ENCODE measurements at regions not wholly inside any gene's neighbourhood (a gene's known extent, or its start where the extent isn't known, plus 50 kb on each side); places are given as distances from the start of the nearest gene placed in this dataset.

DNA sequence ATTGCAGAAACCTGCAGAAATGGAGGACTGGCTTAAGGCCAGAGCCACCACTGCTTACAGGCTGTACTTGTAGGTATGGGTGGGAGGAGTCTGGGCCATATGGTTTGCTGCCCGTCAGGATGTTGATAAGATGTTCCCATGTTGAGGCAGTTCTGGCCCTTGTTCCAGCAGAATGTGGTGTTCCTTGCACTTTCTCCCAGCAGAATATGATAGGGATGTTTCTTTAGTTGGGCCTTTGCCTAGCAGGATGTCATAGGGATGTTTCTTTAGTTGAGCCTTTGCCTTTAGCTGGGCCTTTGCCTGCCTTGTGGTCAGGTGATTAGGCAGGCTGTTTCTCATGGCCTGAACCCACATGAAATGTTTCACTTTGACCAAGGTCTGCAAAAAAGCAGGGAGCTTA lies 139.1 kb upstream of the PAQR3 start:
- DNase-seq, result no peak

DNA sequence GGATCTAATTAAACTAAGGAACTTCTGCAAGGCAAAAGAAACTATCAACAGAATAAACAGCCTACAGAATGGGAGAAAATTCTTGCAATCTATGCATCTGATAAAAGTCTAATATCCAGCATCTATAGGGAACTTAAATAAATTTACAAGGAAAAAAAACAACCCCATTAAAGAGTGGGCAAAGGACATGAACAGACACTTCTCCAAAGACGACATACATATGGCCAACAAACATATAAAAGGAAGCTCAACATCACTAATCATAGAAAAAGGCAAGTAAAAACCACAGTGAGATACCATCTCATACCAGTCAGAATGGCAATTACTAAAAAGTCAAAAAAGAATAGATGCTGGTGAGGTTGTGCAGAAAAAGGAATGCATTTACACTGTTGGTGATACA lies 134.8 kb upstream of the PAQR3 start:
- DNase-seq, result no peak

DNA sequence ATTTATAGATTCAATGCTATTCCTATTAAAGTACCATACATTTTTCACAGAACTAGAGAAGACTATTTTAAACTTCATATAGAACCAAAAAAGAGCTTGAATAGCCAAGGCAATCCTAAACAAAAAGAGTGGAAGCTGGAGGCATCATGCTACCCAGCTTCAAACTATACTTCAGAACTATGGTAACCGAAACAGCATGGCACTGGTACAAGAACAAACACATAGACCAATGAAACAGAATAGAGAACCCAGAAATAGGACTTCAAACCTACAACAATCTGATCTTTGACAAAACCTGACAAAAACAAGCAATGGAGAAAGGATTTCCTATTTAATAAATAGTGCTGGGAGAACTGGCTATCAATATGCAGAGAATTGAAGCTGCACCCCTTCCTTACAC lies 134.2 kb upstream of the PAQR3 start:
- DNase-seq, result no peak

- no peak for DNase-seq
Measured at GRCh38 chr4:79065262-79065661, 126.0 kb upstream of the PAQR3 start.

DNA sequence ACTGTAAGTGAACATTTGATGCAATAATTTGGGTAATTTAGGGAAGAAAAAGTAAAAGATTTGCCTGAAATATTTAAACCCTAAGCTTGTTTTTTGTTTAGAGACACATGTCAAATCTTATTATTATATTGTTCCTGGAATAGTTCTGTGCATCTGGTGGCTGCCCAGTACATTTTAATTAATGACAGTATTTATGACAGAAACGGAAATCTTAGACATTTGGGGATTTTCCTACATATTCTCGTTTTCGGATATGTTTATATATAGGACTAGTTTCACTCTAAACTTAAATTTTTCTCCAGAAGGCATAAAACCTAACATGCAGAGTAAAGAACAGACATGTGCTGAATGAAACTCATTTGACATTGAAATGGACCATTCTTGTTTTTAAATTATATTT lies 125.6 kb upstream of the PAQR3 start:
- DNase-seq, result no peak

- no peak for DNase-seq
Measured at GRCh38 chr4:79059631-79060399, 120.6 kb upstream of the PAQR3 start.

DNA sequence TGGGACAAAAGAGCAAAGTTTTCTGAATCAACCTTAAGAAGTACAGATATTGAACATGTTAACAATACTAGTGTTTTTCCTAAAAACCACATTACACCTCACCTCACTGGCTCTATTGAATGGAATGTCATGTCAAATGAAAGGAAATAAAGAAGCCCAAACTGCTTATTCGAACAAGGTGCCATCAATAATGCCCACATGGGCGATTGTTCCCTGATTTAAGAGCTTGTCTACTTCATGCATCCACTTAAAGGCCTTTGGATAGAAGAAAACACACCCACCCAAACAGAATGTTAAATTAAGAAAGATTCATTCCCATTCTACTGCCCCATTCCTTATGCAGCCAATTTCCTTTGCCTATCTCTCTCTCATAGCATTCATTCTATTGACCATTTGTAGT lies 118.5 kb upstream of the PAQR3 start:
- DNase-seq, result no peak

GRCh38 chr4:79053754-79054153 lies 114.5 kb upstream of the PAQR3 start:
- no peak for DNase-seq

- DNase-seq, result no peak
Measured at GRCh38 chr4:79050541-79050880, 111.3 kb upstream of the PAQR3 start.

GRCh38 chr4:79049840-79050540 lies 110.8 kb upstream of the PAQR3 start:
- DNase-seq, result no peak

- DNase-seq, result no peak
Measured at GRCh38 chr4:79048878-79049277, 109.6 kb upstream of the PAQR3 start.

DNA sequence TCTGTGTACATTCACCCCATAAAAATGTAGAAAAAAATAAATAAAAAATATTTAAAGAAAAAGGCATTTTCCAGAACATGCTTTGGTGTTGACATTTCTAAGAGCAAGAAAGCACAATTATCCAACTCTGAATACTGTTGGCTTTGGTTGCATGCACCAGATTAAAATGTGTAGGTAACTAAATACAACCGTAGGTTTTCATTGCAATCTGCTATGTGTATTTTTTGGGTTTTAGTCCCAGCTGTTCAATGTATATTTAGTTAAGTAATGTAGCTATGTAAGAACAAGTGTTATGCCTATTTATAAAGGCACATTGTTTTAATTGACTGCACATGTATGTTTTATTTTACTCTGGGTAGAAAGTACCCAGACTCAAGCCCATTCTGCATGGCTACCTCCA lies 108.1 kb upstream of the PAQR3 start:
- no peak for DNase-seq

GRCh38 chr4:79046016-79046592 lies 106.9 kb upstream of the PAQR3 start:
- DNase-seq, result no peak

DNA sequence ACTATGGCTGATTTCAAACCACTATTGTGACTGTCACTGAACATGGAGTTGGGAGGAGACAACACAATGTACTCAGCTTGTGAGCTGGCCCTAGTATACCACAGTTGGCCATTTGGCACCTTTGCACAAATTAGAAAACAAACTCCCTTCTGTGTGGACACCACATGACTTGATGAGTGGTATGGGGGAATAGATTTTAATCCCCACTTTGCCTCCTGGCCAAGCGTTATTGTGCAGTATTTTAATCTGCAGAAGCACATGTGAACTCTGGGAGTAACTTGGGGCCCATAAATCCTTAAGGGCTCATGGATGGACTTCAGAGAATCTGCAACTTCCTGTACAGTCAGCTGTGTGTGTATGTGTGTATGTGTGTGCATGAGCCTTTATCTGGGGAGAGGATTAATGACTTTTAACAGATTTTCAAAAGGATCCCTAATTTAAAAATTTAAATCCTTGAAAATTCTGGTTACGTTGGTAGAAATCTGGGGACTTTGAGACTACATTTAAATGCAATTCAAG lies 105.0 kb upstream of the PAQR3 start:
- DNase-seq, result no peak

GRCh38 chr4:79043138-79043537 lies 103.9 kb upstream of the PAQR3 start:
- DNase-seq, result no peak

GRCh38 chr4:79042079-79042674 lies 102.9 kb upstream of the PAQR3 start:
- no peak for DNase-seq

GRCh38 chr4:79034544-79034943 lies 95.3 kb upstream of the PAQR3 start:
- no peak for DNase-seq

- no peak for DNase-seq
Measured at GRCh38 chr4:79030973-79031372, 91.7 kb upstream of the PAQR3 start.

GRCh38 chr4:79027656-79028055 lies 88.4 kb upstream of the PAQR3 start:
- DNase-seq, result no peak

DNA sequence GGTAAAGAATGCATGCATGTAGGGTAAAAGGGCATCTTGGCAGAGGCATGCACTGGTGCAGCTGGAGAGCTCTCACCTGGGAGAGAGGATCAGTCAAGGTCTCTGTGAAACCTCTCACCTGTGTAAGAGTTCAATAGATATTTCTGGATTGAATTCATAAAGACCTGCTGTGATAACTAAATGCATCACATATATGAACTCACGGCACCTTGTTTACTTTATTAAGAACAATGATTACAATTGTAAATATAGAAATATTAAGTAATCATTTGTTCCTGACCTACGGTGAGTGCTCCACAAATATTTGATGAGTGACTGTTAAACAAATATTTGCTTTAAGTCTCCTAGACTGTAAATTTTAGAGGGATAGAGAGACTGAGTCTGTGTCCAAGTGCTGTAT lies 85.9 kb upstream of the PAQR3 start:
- no peak for DNase-seq

DNA sequence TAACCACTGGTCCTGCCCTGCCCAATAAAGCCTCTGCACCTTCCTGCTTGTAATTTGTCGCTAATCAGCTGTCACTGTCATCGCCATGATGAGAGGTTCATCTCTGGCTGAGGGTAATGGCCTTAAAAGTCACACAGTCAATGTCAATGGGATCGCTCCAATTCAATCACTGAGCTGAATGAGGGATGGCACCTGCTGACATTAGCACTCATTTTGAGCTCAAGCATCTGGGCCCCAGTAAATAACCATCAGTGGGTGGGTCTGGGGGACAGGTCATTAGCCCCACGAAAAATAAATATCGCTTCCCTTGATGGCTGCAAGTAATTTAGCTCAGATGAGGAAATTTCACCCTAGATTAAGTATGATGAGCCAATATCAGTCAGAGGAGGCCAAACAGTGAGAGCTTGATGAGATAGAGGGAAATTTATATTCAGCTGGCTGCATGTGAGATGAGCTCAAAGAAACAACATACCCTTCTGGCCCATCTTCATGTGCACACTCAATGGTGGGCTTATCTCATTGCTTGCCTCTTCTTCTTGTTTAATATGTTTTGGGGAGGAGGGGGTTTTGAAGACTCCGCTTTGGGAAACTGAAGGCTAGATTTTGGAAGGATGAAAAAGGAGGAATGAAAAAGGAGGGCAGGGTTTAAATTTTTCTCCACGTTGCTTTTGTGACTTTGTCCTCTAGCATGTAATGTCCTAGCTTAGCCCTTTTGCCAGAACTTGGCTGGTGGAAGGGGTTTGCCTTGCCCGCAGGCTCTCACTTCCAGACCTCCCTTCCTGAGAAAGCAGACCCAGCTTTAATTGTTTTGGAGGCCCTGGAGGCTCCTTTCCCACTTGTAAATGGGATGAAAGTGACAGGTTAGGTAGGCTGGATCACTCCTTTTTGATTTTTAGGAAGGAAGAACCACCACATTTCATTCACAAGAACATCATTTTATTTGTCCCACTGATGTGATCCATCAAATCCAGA lies 84.8 kb upstream of the PAQR3 start:
- DNase-seq, result no peak

- no peak for DNase-seq
Measured at GRCh38 chr4:79022529-79022928, 83.3 kb upstream of the PAQR3 start.

- DNase-seq, result no peak
Measured at GRCh38 chr4:79017481-79017880, 78.2 kb upstream of the PAQR3 start.

All from T1000 (cell line).